ENCODE measurements at regions not wholly inside any gene's neighbourhood (a gene's known extent, or its start where the extent isn't known, plus 50 kb on each side); places are given as distances from the start of the nearest gene placed in this dataset.

- in situ Hi-C loops (cut with MboI) (no loop called here), intact Hi-C loops (cut with micrococcal nuclease) (no loop called here)
- no peak for FAIRE-seq
- Histone ChIP-seq H3K27me3 (ENCODE audit: control insufficient read depth in 2 of 2, insufficient read depth in 2 of 2, low read length in 2 of 2) (peaks cover 36 to 68% of the 10 kb centered on the region in 2 experiments), H2AFZ (ENCODE audit: low read depth, low read length) (no peak overlapping the region), H3K4me2 (ENCODE audit: insufficient read depth, low read length) (no peak overlapping the region), H3K36me3 (ENCODE audit: control insufficient read depth, insufficient read depth, low read length) (no peaks in the 10 kb centered on the region), H3K9ac (ENCODE audit: insufficient read depth in 1 of 2, low read depth in 2 of 2, low read length in 2 of 2) (no peak overlapping the region; a peak in 1 of 4 replicates), H3K4me3 (no peak overlapping the region), H4K20me1 (replicated peaks; ENCODE audit: control insufficient read depth, insufficient read depth, low read length) (0 out of 2 replicates have a peak, but pooled peaks cover 5% of the 10 kb centered on the region), H3K9me3 (replicated peaks; ENCODE audit: control insufficient read depth, insufficient read depth, low read depth, low read length) (no peaks in the 10 kb centered on the region), H3K27ac (ENCODE audit: extremely low read depth, low read depth, low read length) (no peak overlapping the region), H3K4me1 (replicated peaks in 1 of 2; ENCODE audit: control insufficient read depth in 2 of 2, insufficient read depth in 2 of 2, low read length in 2 of 2) (no peaks in the 10 kb centered on the region), H3K79me2 (ENCODE audit: control insufficient read depth, insufficient read depth, low read length) (no peaks in the 10 kb centered on the region), H3K9me1 (ENCODE audit: control insufficient read depth, insufficient read depth, low read length) (no peaks in the 10 kb centered on the region)
- BruUV-seq (replicated peaks), result no TSS peak
- POLR2A ChIA-PET, result no interaction called here
- DNase-seq (ENCODE audit: extremely low read depth in 1 of 4, low spot score in 3 of 4), result no peak
- no peak for ATAC-seq
- 1% methylated on average over 17 of the region's 21 CpGs for WGBS (ENCODE audit: insufficient coverage, low coverage, missing lambda C conversion rate)
- CTCF ChIA-PET (ENCODE audit: low intra/inter-chr PET ratio), result no interaction called here
- TF ChIP-seq HNRNPL (IDR thresholded peaks at IDR 0.05; ENCODE audit: low read depth, low read length), result no peak
- no peak for TF ChIP-seq NFE2 (IDR thresholded peaks at IDR 0.05; ENCODE audit: low read depth)
- TF ChIP-seq, protein P1, sequence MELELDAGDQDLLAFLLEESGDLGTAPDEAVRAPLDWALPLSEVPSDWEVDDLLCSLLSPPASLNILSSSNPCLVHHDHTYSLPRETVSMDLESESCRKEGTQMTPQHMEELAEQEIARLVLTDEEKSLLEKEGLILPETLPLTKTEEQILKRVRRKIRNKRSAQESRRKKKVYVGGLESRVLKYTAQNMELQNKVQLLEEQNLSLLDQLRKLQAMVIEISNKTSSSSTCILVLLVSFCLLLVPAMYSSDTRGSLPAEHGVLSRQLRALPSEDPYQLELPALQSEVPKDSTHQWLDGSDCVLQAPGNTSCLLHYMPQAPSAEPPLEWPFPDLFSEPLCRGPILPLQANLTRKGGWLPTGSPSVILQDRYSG (tag; conservative IDR thresholded peaks at IDR 0.05; ENCODE audit: low read depth), result no peak
- TF ChIP-seq, protein P2, sequence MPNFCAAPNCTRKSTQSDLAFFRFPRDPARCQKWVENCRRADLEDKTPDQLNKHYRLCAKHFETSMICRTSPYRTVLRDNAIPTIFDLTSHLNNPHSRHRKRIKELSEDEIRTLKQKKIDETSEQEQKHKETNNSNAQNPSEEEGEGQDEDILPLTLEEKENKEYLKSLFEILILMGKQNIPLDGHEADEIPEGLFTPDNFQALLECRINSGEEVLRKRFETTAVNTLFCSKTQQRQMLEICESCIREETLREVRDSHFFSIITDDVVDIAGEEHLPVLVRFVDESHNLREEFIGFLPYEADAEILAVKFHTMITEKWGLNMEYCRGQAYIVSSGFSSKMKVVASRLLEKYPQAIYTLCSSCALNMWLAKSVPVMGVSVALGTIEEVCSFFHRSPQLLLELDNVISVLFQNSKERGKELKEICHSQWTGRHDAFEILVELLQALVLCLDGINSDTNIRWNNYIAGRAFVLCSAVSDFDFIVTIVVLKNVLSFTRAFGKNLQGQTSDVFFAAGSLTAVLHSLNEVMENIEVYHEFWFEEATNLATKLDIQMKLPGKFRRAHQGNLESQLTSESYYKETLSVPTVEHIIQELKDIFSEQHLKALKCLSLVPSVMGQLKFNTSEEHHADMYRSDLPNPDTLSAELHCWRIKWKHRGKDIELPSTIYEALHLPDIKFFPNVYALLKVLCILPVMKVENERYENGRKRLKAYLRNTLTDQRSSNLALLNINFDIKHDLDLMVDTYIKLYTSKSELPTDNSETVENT (CRISPR knock-in tag; IDR thresholded peaks at IDR 0.05), result no peak
- no peak for TF ChIP-seq HLTF (IDR thresholded peaks at IDR 0.05)
- no peak for TF ChIP-seq SRSF9 (IDR thresholded peaks at IDR 0.05; ENCODE audit: borderline replicate concordance, low read depth, low read length)
- TF ChIP-seq MITF (IDR thresholded peaks at IDR 0.05), result no peak
- no peak for TF ChIP-seq RBM15 (IDR thresholded peaks at IDR 0.05; ENCODE audit: insufficient read depth, low read length)
- no peak for TF ChIP-seq DPF2 (IDR thresholded peaks at IDR 0.05)
- TF ChIP-seq, protein P3, sequence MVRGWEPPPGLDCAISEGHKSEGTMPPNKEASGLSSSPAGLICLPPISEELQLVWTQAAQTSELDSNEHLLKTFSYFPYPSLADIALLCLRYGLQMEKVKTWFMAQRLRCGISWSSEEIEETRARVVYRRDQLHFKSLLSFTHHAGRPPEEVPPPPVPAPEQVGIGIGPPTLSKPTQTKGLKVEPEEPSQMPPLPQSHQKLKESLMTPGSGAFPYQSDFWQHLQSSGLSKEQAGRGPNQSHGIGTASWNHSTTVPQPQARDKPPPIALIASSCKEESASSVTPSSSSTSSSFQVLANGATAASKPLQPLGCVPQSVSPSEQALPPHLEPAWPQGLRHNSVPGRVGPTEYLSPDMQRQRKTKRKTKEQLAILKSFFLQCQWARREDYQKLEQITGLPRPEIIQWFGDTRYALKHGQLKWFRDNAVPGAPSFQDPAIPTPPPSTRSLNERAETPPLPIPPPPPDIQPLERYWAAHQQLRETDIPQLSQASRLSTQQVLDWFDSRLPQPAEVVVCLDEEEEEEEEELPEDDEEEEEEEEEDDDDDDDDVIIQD (CRISPR knock-in tag; IDR thresholded peaks at IDR 0.05), result no peak
- TF ChIP-seq FUS (optimal IDR thresholded peaks at IDR 0.05; ENCODE audit: low read depth, low read length), result no peak
- TF ChIP-seq USF1 (CRISPR knock-in tag; IDR thresholded peaks at IDR 0.05), result no peak
- TF ChIP-seq ETV1 (tag; conservative IDR thresholded peaks at IDR 0.05; ENCODE audit: low read depth), result no peak
- no peak for TF ChIP-seq CC2D1A (IDR thresholded peaks at IDR 0.05)
Observed at GRCh38 chr17:77691216-77692085, 267.1 kb upstream of the TNRC6C start.
